ENCODE measurements at regions not wholly inside any gene's neighbourhood (a gene's known extent, or its start where the extent isn't known, plus 50 kb on each side); places are given as distances from the start of the nearest gene placed in this dataset.

DNA sequence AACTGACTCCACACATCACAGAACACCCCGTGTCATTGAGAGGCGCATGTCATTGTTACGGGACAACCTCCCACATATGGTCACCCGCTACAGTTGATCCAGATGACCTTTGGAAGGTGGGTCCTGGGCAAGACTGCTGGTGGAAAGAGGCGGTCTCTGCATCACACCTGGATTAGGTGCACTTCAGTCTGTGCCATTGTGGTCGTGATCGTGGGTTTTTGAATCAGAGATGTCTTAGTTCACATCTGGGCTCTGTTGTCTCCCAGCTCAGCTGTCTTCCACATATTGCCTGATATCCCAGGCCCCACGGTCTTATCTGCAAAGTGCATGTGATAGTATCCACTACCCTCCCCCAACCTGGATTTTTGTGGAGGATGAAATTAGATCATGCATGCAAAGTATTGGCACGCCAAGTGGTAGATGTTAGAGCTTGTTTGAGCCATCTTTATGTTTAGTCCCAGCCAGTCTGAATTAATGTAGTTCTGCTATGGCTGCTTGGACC lies 208.7 kb upstream of the FOXN3 start:
- in situ Hi-C loops (cut with MboI; ENCODE audit: low pct_unique_long_range_greater_than_20kb, low sequenced_read_pairs, unreplicated experiment): no loop called here
- no peak for DNase-seq (ENCODE audit: low spot score)
- TF ChIP-seq, protein P1, sequence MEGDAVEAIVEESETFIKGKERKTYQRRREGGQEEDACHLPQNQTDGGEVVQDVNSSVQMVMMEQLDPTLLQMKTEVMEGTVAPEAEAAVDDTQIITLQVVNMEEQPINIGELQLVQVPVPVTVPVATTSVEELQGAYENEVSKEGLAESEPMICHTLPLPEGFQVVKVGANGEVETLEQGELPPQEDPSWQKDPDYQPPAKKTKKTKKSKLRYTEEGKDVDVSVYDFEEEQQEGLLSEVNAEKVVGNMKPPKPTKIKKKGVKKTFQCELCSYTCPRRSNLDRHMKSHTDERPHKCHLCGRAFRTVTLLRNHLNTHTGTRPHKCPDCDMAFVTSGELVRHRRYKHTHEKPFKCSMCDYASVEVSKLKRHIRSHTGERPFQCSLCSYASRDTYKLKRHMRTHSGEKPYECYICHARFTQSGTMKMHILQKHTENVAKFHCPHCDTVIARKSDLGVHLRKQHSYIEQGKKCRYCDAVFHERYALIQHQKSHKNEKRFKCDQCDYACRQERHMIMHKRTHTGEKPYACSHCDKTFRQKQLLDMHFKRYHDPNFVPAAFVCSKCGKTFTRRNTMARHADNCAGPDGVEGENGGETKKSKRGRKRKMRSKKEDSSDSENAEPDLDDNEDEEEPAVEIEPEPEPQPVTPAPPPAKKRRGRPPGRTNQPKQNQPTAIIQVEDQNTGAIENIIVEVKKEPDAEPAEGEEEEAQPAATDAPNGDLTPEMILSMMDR (IDR thresholded peaks at IDR 0.05; ENCODE audit: extremely low read depth, insufficient read depth, missing control alignments): no peak

DNA sequence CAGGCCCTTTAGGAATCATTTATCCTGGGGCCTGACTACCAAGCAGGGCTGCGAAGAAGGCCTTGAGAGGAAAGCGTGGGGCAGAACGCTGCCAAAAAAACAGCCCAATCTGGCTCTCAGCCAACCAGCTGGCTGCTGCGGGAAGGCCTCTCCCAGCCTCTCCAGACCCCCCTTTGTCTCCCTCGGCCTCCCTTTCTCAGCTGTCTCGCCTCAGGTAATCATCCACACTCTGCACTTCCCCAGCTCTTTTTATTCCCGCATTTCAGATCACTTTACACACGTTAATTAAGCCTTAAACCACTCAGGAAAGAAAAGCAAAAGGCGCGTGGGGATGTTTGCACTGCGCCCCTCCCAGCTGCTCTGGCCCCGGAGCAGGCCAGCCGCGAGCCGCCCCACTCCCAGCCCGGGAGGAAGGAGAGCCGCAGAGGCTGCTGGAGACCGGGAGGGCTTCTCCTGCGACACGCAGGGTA lies 208.2 kb upstream of the FOXN3 start:
- in situ Hi-C loops (cut with MboI; ENCODE audit: low pct_unique_long_range_greater_than_20kb, low sequenced_read_pairs, unreplicated experiment): no loop called here

DNA sequence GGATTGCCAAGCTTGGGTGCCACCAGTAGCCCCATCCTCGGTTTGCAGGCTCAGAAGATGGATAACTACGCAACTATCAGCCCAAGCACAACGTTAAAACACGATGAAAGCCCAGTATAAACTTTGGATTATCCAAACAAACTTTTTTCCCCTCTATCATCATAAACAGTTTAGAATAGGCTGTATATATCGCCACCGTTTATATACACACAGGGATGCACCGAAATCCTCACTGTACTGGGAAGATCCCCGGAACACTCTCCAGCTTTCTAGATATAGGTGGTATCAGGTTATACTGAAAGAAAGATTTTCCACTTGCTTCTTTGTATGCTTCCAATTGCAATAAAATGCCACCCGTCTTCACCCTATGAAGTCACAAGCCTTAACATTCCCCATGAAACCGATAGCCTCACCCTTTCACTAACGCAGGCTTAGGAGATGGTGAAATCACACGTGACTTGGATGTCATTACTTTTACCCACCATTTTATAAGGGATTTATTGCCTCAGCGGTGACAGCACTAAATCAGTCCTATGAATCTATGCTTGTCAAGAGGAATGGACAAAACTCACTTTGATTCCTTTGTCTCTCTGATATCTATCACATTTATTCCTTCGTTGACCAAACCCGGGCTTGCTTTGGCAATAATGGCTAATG lies 207.6 kb upstream of the FOXN3 start:
- TF ChIP-seq, protein P1 (IDR thresholded peaks at IDR 0.05; ENCODE audit: extremely low read depth, insufficient read depth, missing control alignments): no peak
- in situ Hi-C loops (cut with MboI; ENCODE audit: low pct_unique_long_range_greater_than_20kb, low sequenced_read_pairs, unreplicated experiment): no loop called here
- no peak for DNase-seq (ENCODE audit: low spot score)

More for the DNA sequence above, 208.2 kb upstream of the FOXN3 start:
- no peak for DNase-seq (ENCODE audit: low spot score)
- TF ChIP-seq, protein P1 (IDR thresholded peaks at IDR 0.05; ENCODE audit: extremely low read depth, insufficient read depth, missing control alignments): no peak

DNA sequence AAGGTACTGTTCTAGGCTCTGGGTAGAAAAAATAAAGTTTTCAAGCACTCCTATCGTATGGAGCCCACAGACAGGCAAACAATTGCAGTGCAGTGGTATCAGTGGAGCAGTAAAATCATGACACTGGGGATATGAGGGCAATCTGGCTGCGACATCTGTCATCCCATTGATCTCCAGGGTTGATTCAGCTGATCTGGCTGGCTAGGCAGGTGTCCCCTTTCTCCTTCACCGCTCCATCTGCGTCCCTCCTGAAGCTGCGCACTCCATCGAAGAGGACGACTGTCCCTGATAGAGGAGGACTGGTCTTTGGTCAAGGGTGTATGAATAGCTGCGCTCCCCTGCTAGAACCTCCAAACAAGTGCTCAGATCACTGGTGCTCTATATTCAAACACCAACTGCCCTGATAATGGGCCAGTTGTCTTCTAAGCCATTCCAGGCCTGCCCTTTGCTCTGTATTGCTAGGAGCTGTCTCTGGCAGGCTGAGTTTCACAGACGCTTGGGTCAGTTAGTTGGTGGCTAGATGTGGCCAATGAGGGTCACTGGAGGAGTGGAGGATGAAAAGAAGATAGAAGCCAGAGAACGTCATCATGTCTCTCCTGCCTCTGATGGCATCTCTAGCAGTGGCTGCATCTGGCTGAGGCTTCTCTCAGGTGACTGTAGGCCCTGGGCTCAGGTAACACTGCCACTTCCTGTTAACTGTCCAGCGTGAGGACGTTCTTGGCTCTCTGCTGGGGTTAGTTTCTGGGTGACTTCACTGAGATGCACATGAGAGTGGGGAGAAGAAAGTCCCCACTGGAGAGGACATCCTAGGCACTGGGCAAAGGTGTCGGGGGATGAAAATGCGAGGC lies 205.0 kb upstream of the FOXN3 start:
- no peak for DNase-seq (ENCODE audit: low spot score)
- TF ChIP-seq, protein P1 (IDR thresholded peaks at IDR 0.05; ENCODE audit: extremely low read depth, insufficient read depth, missing control alignments): no peak
- in situ Hi-C loops (cut with MboI; ENCODE audit: low pct_unique_long_range_greater_than_20kb, low sequenced_read_pairs, unreplicated experiment): no loop called here

DNA sequence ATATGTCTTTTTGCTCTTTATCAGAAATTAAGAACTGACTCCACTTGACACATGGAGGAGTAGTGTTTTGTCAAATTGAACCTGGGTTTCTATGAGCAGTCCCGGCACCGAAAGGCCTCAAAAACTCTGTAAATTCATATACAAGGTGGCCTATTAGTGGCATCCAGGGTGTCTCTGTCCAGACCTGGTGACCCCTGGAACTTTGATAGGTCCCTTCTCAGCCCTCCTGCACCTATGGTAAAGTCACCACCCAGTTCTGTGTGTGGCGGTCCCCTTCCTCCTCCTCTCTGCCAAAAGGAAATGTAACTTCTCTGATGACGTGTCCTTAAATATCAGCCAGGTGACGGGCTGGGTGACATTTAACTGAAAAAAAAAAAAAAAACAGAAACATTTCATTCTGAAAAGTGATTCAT lies 204.0 kb upstream of the FOXN3 start:
- in situ Hi-C loops (cut with MboI; ENCODE audit: low pct_unique_long_range_greater_than_20kb, low sequenced_read_pairs, unreplicated experiment): no loop called here

DNA sequence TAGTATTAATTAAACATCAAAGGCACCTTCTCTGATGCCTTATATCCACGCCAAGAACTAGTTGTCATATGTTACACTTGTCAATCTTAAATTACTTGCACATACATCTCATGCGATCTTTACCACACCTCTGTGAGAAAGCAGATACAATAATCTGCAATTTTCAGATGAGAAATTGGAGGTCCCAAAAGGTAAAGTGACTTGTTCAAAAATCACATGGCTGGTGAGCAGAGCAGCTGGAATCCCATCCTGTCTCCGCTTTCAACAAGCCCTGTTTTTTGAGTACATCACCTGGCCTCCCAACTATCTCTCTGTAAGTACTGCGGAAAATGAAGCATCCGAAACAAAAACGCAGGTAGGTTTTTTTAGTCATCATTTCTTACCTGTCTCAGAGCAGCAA lies 203.4 kb upstream of the FOXN3 start:
- TF ChIP-seq, protein P1 (IDR thresholded peaks at IDR 0.05; ENCODE audit: extremely low read depth, insufficient read depth, missing control alignments): no peak
- in situ Hi-C loops (cut with MboI; ENCODE audit: low pct_unique_long_range_greater_than_20kb, low sequenced_read_pairs, unreplicated experiment): no loop called here
- DNase-seq (ENCODE audit: low spot score): no peak

More for the DNA sequence above, 204.0 kb upstream of the FOXN3 start:
- DNase-seq (ENCODE audit: low spot score): peak; percentile 41
- TF ChIP-seq, protein P1 (IDR thresholded peaks at IDR 0.05; ENCODE audit: extremely low read depth, insufficient read depth, missing control alignments): no peak
